Esophagus muscularis mucosa (tissue), 4 donors: ENCODE measurements at regions not wholly inside any gene's neighbourhood (a gene's known extent, or its start where the extent isn't known, plus 50 kb on each side); places are given as distances from the start of the nearest gene placed in this dataset.

Source experiments
- DNase-seq: peaks from one replicate; pipeline ENCODE4 v3.0.0-alpha.2; 2017; ENCODE audit errors: extremely low spot score
- H3K27ac ChIP-seq, 4 donors: fragments of 200-600 bp; sonication (generic); replicated peaks in 1 of 4; 1 replicate in 3 of 4; 2 replicates in 1 of 4; pipeline ENCODE4 v1.5.1; 2016 to 2019; ENCODE audit warnings: mild to moderate bottlenecking in 1 of 4
- H3K27me3 ChIP-seq, 4 donors: fragments of 200-600 bp; sonication (generic); one replicate each; pipeline versions ENCODE4 v1.5.1 to v1.6.0; 2016 to 2019
- H3K36me3 ChIP-seq, 4 donors: fragments of 200-600 bp; sonication (generic); one replicate each; pipeline ENCODE4 v1.5.1; 2016 to 2019
- H3K4me1 ChIP-seq, 4 donors: fragments of 200-600 bp; sonication (generic); one replicate each; pipeline ENCODE4 v1.5.1; 2016 to 2019
- H3K4me3 ChIP-seq, 4 donors: fragments of 200-600 bp; sonication (generic); 1 replicate in 2 of 4; 2 replicates in 2 of 4; pipeline ENCODE4 v1.5.1; 2016 to 2019; ENCODE audit warnings: mild to moderate bottlenecking in 4 of 4, moderate library complexity in 1 of 4
- H3K9me3 ChIP-seq, 4 donors: fragments of 200-600 bp; sonication (generic); 1 replicate in 3 of 4; 2 replicates in 1 of 4; pipeline ENCODE4 v1.5.1; 2016 to 2019
- CTCF ChIP-seq, 3 experiments: fragments of 200-600 bp in 2 of 3; fragments of 450-650 bp in 1 of 3; sonication (generic) in 2 of 3; IDR thresholded peaks; one replicate each; pipeline ENCODE4 v1.5.1; 2017 to 2019; ENCODE audit warnings: antibody characterized with exemption in 3 of 3, mild to moderate bottlenecking in 2 of 3, moderate library complexity in 1 of 3
- EP300 ChIP-seq: sonication (generic); formaldehyde crosslinking; IDR thresholded peaks from one replicate; pipeline ENCODE4 v1.6.1; 2017; ENCODE audit warnings: antibody characterized with exemption
- POLR2A ChIP-seq: fragments of 450-650 bp; IDR thresholded peaks from one replicate; pipeline ENCODE4 v1.6.1; 2017; ENCODE audit warnings: antibody characterized with exemption, moderate library complexity, mild to moderate bottlenecking, low read depth
- POLR2AphosphoS5 ChIP-seq, 2 donors: sonication (generic); formaldehyde crosslinking; IDR thresholded peaks; one replicate each; pipeline ENCODE4 v1.6.1; 2017; ENCODE audit warnings: antibody characterized with exemption in 2 of 2
- WGBS: methylation state at CpG from one replicate; pipeline ENCODE4 v1.1.5; 2018; 5-methylcytosine and 5-hydroxymethylcytosine counted together
- intact Hi-C: fragments of 100-400 bp; cut with DNase I; formaldehyde crosslinking; loops from one replicate; pipeline ENCODE4 v1.15.1; 2023

- Histone ChIP-seq H3K4me1 (no peaks in the 10 kb centered on the region), H3K27me3 (no peaks in the 10 kb centered on the region), H3K27ac (no peak overlapping the region), H3K4me3 (no peak overlapping the region), H3K36me3 (no peaks in the 10 kb centered on the region), H3K9me3 (peaks cover 0 to 4% (median 0%) of the 10 kb centered on the region in 4 donors)
- WGBS: 73% methylated on average over 7 of the region's 7 CpGs
- DNase-seq: no peak
- TF ChIP-seq CTCF (IDR thresholded peaks at IDR 0.05) (no peak), EP300 (no peak), POLR2AphosphoS5 (IDR thresholded peaks at IDR 0.05) (no peak), POLR2A (no peak)
- intact Hi-C loops: no loop called here
Observed at GRCh38 chr18:68152770-68153169, 562.1 kb downstream of the TMX3 start.

GRCh38 chr18:68150961-68151360, 563.9 kb downstream of the TMX3 start:
- Histone ChIP-seq H3K27me3 (no peaks in the 10 kb centered on the region), H3K9me3 (no peaks in the 10 kb centered on the region), H3K4me1 (no peaks in the 10 kb centered on the region), H3K27ac (no peak overlapping the region), H3K36me3 (no peaks in the 10 kb centered on the region), H3K4me3 (no peak overlapping the region)
- intact Hi-C loops: no loop called here
- TF ChIP-seq CTCF (IDR thresholded peaks at IDR 0.05): no peak
- no peak for TF ChIP-seq EP300
- TF ChIP-seq POLR2A: no peak
- TF ChIP-seq POLR2AphosphoS5 (IDR thresholded peaks at IDR 0.05): no peak
- WGBS: 68% methylated on average over 2 of the region's 2 CpGs
- DNase-seq: no peak

- no peaks in the 10 kb centered on the region for H3K4me1 ChIP-seq
- intact Hi-C loops: no loop called here
- no peaks in the 10 kb centered on the region for H3K9me3 ChIP-seq
- TF ChIP-seq CTCF (IDR thresholded peaks at IDR 0.05) (no peak), POLR2AphosphoS5 (IDR thresholded peaks at IDR 0.05) (no peak), POLR2A (no peak), EP300 (no peak)
- no peaks in the 10 kb centered on the region for H3K27me3 ChIP-seq
- DNase-seq: no peak
- no peak overlapping the region for H3K27ac ChIP-seq
- no peaks in the 10 kb centered on the region for H3K36me3 ChIP-seq
- 45% methylated on average over 3 of the region's 3 CpGs for WGBS
- H3K4me3 ChIP-seq: no peak overlapping the region
Observed at GRCh38 chr18:68148863-68149262, 566.0 kb downstream of the TMX3 start.

- TF ChIP-seq POLR2AphosphoS5 (IDR thresholded peaks at IDR 0.05) (no peak), EP300 (no peak), POLR2A (no peak), CTCF (IDR thresholded peaks at IDR 0.05) (no peak)
- Histone ChIP-seq H3K4me1 (no peaks in the 10 kb centered on the region), H3K36me3 (no peaks in the 10 kb centered on the region), H3K27ac (no peak overlapping the region), H3K9me3 (no peaks in the 10 kb centered on the region), H3K27me3 (no peaks in the 10 kb centered on the region), H3K4me3 (no peak overlapping the region)
- WGBS: 84% methylated on average over 2 of the region's 2 CpGs
- intact Hi-C loops: no loop called here
- no peak for DNase-seq
Observed at GRCh38 chr18:68147728-68148127, 567.2 kb downstream of the TMX3 start.

GRCh38 chr18:68121826-68122225, 593.1 kb downstream of the TMX3 start:
- intact Hi-C loops: no loop called here
- no peaks in the 10 kb centered on the region for H3K9me3 ChIP-seq
- no peak overlapping the region for H3K4me3 ChIP-seq
- no peak for TF ChIP-seq POLR2A
- no peak for TF ChIP-seq CTCF (IDR thresholded peaks at IDR 0.05)
- TF ChIP-seq EP300: no peak
- TF ChIP-seq POLR2AphosphoS5 (IDR thresholded peaks at IDR 0.05): no peak
- WGBS: 79% methylated on average over 1 of the region's 1 CpG
- no peaks in the 10 kb centered on the region for H3K36me3 ChIP-seq
- H3K27ac ChIP-seq: no peak overlapping the region
- no peak for DNase-seq
- H3K4me1 ChIP-seq: no peaks in the 10 kb centered on the region
- no peaks in the 10 kb centered on the region for H3K27me3 ChIP-seq
